CD14-positive monocyte (primary cell): ENCODE measurements at regions not wholly inside any gene's neighbourhood (a gene's known extent, or its start where the extent isn't known, plus 50 kb on each side); places are given as distances from the start of the nearest gene placed in this dataset.

ENCODE experiments used
- DNase-seq, 3 donors: peaks; one replicate each; pipeline ENCODE4 v3.0.0-alpha.2; 2011 to 2022
- H2AFZ ChIP-seq: 2 replicates; pipeline ENCODE4 v1.6.0; 2012; ENCODE audit warnings: mild to moderate bottlenecking, low read depth, low read length, inconsistent platforms; ENCODE audit not compliant: insufficient read depth, poor library complexity, severe bottlenecking
- H3K27ac ChIP-seq, 2 donors: 1 replicate in 1 of 2; 2 replicates in 1 of 2; pipeline ENCODE4 v1.5.1; 2012 to 2013; ENCODE audit warnings: low read length in 2 of 2, control low read depth in 1 of 2, inconsistent platforms in 1 of 2, low read depth in 1 of 2, mild to moderate bottlenecking in 1 of 2
- H3K27me3 ChIP-seq, 2 donors: one replicate each; pipeline versions ENCODE4 v1.6.0 to v1.6.1; 2011 to 2013; ENCODE audit warnings: low read length in 2 of 2; ENCODE audit not compliant: control insufficient read depth in 2 of 2, insufficient read depth in 2 of 2
- H3K36me3 ChIP-seq, 2 donors: replicated peaks in 1 of 2; 1 replicate in 1 of 2; 2 replicates in 1 of 2; pipeline versions ENCODE4 v1.5.1 to v1.6.1; 2012 to 2013; ENCODE audit warnings: low read length in 2 of 2, control low read depth in 1 of 2, inconsistent platforms in 1 of 2, mild to moderate bottlenecking in 1 of 2; ENCODE audit not compliant: insufficient read depth in 2 of 2, control insufficient read depth in 1 of 2
- H3K4me1 ChIP-seq, 2 donors: 1 replicate in 1 of 2; 2 replicates in 1 of 2; pipeline versions ENCODE4 v1.5.1 to v1.6.1; 2012 to 2013; ENCODE audit warnings: low read length in 2 of 2, control low read depth in 1 of 2, inconsistent platforms in 1 of 2, mild to moderate bottlenecking in 1 of 2, moderate library complexity in 1 of 2; ENCODE audit not compliant: insufficient read depth in 2 of 2, control insufficient read depth in 1 of 2
- H3K4me2 ChIP-seq: replicated peaks from 2 replicates; pipeline ENCODE3; 2012; ENCODE audit warnings: low read length, moderate library complexity, mild to moderate bottlenecking; ENCODE audit not compliant: poor library complexity, severe bottlenecking; ENCODE audit errors: extremely low read depth
- H3K4me3 ChIP-seq, 3 experiments: fragments of 200-600 bp in 1 of 3; sonication (generic) in 1 of 3; replicated peaks in 1 of 3; 1 replicate in 2 of 3; 2 replicates in 1 of 3; pipeline ENCODE4 v1.5.1; 2011 to 2013; ENCODE audit warnings: low read length in 3 of 3, mild to moderate bottlenecking in 3 of 3, control low read depth in 2 of 3, low read depth in 2 of 3, inconsistent platforms in 1 of 3, moderate library complexity in 1 of 3
- H3K79me2 ChIP-seq: 2 replicates; pipeline ENCODE4 v1.6.0; 2012; ENCODE audit warnings: mild to moderate bottlenecking, control low read depth, inconsistent platforms, low read length, moderate library complexity; ENCODE audit not compliant: insufficient read depth
- H3K9ac ChIP-seq: 2 replicates; pipeline ENCODE4 v1.6.0; 2017; ENCODE audit warnings: low read length, mild to moderate bottlenecking; ENCODE audit not compliant: insufficient read depth, poor library complexity, severe bottlenecking
- H3K9me3 ChIP-seq, 2 donors: replicated peaks in 1 of 2; 1 replicate in 1 of 2; 2 replicates in 1 of 2; pipeline versions ENCODE4 v1.5.1 to v1.6.1; 2012 to 2013; ENCODE audit warnings: low read length in 2 of 2, control low read depth in 1 of 2; ENCODE audit not compliant: control insufficient read depth in 1 of 2, insufficient read depth in 1 of 2
- H4K20me1 ChIP-seq: 2 replicates; pipeline ENCODE4 v1.6.0; 2012; ENCODE audit warnings: mild to moderate bottlenecking, low read length, control low read depth, moderate library complexity; ENCODE audit not compliant: insufficient read depth
- H3K27ac Mint-ChIP-seq, 7 donors: one replicate each; pipeline ENCODE4 v1.8.0; 2020; ENCODE audit warnings: mild to moderate bottlenecking in 7 of 7, mixed read lengths in 7 of 7, moderate library complexity in 6 of 7, inconsistent platforms in 2 of 7
- H3K27me3 Mint-ChIP-seq, 3 donors: one replicate each; pipeline ENCODE4 v1.8.0; 2021 to 2022; ENCODE audit warnings: low read depth in 3 of 3, mild to moderate bottlenecking in 3 of 3, mixed read lengths in 3 of 3, moderate library complexity in 3 of 3, inconsistent platforms in 1 of 3
- H3K36me3 Mint-ChIP-seq, 2 donors: one replicate each; pipeline ENCODE4 v1.8.0; 2020; ENCODE audit warnings: mixed read lengths in 2 of 2, inconsistent platforms in 1 of 2, mild to moderate bottlenecking in 1 of 2
- H3K4me1 Mint-ChIP-seq: one replicate; pipeline ENCODE4 v1.8.0; 2020; ENCODE audit warnings: mild to moderate bottlenecking, mixed read lengths
- H3K4me3 Mint-ChIP-seq, 2 donors: one replicate each; pipeline ENCODE4 v1.8.0; 2020; ENCODE audit warnings: mild to moderate bottlenecking in 2 of 2, mixed read lengths in 2 of 2, moderate library complexity in 1 of 2
- H3K9me3 Mint-ChIP-seq, 7 donors: one replicate each; pipeline ENCODE4 v1.8.0; 2020 to 2022; ENCODE audit warnings: mixed read lengths in 7 of 7, mild to moderate bottlenecking in 6 of 7, moderate library complexity in 6 of 7, inconsistent platforms in 2 of 7
- WGBS: methylation state at CpG from one replicate; pipeline ENCODE4 v1.1.5; 2013; ENCODE audit warnings: missing lambda C conversion rate; ENCODE audit not compliant: insufficient coverage; 5-methylcytosine and 5-hydroxymethylcytosine counted together
- intact Hi-C, 2 donors: fragments of 100-400 bp; cut with micrococcal nuclease; formaldehyde crosslinking; loops; one replicate each; pipeline versions ENCODE4 v1.15.0 to v1.15.1; 2023
- TF ChIP-seq, protein P1 (sequence below): fragments of 200-600 bp; IDR thresholded peaks from one replicate; pipeline ENCODE4 v1.8.0; 2022; ENCODE audit warnings: antibody characterized with exemption, mild to moderate bottlenecking

- Mint-ChIP-seq H3K4me1 (no peaks in the 10 kb centered on the region), H3K9me3 (peaks cover 0 to 10% (median 5%) of the 10 kb centered on the region in 7 donors), H3K36me3 (no peaks in the 10 kb centered on the region), H3K27ac (no peak overlapping the region), H3K27me3 (peaks cover 0 to 3% (median 3%) of the 10 kb centered on the region in 3 donors), H3K4me3 (no peak overlapping the region)
- no peak overlapping the region for H3K9ac ChIP-seq
- WGBS, result 100% methylated on average over 5 of the region's 9 CpGs
- no peak overlapping the region for H3K27ac ChIP-seq
- no peak overlapping the region for H2AFZ ChIP-seq
- TF ChIP-seq, protein P1, sequence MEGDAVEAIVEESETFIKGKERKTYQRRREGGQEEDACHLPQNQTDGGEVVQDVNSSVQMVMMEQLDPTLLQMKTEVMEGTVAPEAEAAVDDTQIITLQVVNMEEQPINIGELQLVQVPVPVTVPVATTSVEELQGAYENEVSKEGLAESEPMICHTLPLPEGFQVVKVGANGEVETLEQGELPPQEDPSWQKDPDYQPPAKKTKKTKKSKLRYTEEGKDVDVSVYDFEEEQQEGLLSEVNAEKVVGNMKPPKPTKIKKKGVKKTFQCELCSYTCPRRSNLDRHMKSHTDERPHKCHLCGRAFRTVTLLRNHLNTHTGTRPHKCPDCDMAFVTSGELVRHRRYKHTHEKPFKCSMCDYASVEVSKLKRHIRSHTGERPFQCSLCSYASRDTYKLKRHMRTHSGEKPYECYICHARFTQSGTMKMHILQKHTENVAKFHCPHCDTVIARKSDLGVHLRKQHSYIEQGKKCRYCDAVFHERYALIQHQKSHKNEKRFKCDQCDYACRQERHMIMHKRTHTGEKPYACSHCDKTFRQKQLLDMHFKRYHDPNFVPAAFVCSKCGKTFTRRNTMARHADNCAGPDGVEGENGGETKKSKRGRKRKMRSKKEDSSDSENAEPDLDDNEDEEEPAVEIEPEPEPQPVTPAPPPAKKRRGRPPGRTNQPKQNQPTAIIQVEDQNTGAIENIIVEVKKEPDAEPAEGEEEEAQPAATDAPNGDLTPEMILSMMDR, result no peak
- no peak for DNase-seq
- H3K27me3 ChIP-seq, result no peaks in the 10 kb centered on the region
- H3K4me2 ChIP-seq, result no peak overlapping the region
- no peaks in the 10 kb centered on the region for H3K4me1 ChIP-seq
- no peak overlapping the region for H3K4me3 ChIP-seq
- H3K79me2 ChIP-seq, result no peaks in the 10 kb centered on the region
- intact Hi-C loops, result no loop called here
- H3K36me3 ChIP-seq, result no peaks in the 10 kb centered on the region
- no peaks in the 10 kb centered on the region for H4K20me1 ChIP-seq
- H3K9me3 ChIP-seq, result no peaks in the 10 kb centered on the region
Measured at GRCh38 chr1:4468804-4469514, 185.4 kb upstream of the AJAP1 start.

DNA sequence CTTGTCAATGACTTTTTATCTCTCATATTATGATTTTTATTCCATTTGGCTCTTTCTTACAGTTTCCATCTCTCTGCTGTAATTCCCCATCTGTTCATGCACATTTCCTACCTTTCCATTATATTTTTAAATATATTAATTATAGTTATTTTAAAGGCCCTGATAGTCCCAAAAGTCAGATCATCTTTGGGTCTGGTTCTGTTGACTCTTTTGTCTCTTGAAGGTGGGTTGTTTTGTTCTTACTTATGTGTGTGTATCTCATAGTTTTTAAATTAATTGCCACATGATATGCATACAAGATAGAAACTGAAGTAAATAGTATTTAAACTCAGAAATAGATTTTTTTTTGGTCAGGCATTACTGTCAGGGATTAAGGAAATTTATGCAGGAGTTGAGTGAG is 178.0 kb upstream of the AJAP1 start:
- TF ChIP-seq, protein P1, result no peak
- H3K79me2 ChIP-seq, result no peaks in the 10 kb centered on the region
- no peaks in the 10 kb centered on the region for H3K4me1 ChIP-seq
- peaks cover 8 to 23% (median 19%) of the 10 kb centered on the region in 7 donors for H3K9me3 Mint-ChIP-seq
- peaks cover 14 to 23% of the 10 kb centered on the region in 2 donors for H3K9me3 ChIP-seq
- intact Hi-C loops, result no loop called here
- H3K4me1 Mint-ChIP-seq, result no peaks in the 10 kb centered on the region
- H4K20me1 ChIP-seq, result no peaks in the 10 kb centered on the region
- no peaks in the 10 kb centered on the region for H3K36me3 ChIP-seq
- H3K27me3 Mint-ChIP-seq, result peaks cover 0 to 7% (median 0%) of the 10 kb centered on the region in 3 donors
- H3K27ac Mint-ChIP-seq, result no peak overlapping the region
- H3K4me2 ChIP-seq, result no peak overlapping the region
- H3K27ac ChIP-seq, result no peak overlapping the region
- H3K9ac ChIP-seq, result no peak overlapping the region
- no peak overlapping the region for H2AFZ ChIP-seq
- no peak for DNase-seq
- no peaks in the 10 kb centered on the region for H3K36me3 Mint-ChIP-seq
- H3K4me3 ChIP-seq, result no peak overlapping the region
- no peak overlapping the region for H3K4me3 Mint-ChIP-seq
- no peaks in the 10 kb centered on the region for H3K27me3 ChIP-seq
